ENCODE measurements at regions not wholly inside any gene's neighbourhood (a gene's known extent, or its start where the extent isn't known, plus 50 kb on each side); places are given as distances from the start of the nearest gene placed in this dataset.

- no peak for TF ChIP-seq EZH2phosphoT487 (IDR thresholded peaks at IDR 0.05)
- no peak for TF ChIP-seq EZH2 (IDR thresholded peaks at IDR 0.05)
- TF ChIP-seq, protein P1, sequence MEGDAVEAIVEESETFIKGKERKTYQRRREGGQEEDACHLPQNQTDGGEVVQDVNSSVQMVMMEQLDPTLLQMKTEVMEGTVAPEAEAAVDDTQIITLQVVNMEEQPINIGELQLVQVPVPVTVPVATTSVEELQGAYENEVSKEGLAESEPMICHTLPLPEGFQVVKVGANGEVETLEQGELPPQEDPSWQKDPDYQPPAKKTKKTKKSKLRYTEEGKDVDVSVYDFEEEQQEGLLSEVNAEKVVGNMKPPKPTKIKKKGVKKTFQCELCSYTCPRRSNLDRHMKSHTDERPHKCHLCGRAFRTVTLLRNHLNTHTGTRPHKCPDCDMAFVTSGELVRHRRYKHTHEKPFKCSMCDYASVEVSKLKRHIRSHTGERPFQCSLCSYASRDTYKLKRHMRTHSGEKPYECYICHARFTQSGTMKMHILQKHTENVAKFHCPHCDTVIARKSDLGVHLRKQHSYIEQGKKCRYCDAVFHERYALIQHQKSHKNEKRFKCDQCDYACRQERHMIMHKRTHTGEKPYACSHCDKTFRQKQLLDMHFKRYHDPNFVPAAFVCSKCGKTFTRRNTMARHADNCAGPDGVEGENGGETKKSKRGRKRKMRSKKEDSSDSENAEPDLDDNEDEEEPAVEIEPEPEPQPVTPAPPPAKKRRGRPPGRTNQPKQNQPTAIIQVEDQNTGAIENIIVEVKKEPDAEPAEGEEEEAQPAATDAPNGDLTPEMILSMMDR (IDR thresholded peaks at IDR 0.05) = no peak
- no peak for DNase-seq (ENCODE audit: low spot score)
- Mint-ChIP-seq H3K4me3 (no peak overlapping the region), H3K36me3 (no peaks in the 10 kb centered on the region), H3K4me1 (no peaks in the 10 kb centered on the region), H3K9me3 (no peaks in the 10 kb centered on the region), H3K27ac (no peak overlapping the region), H3K27me3 (ENCODE audit: insufficient read depth, low read depth) (no peaks in the 10 kb centered on the region)
- Histone ChIP-seq H3K4me2 (no peak overlapping the region), H4K20me1 (ENCODE audit: low read depth) (no peaks in the 10 kb centered on the region), H3K9me3 (ENCODE audit: low read depth) (no peaks in the 10 kb centered on the region), H3K9ac (no peak overlapping the region), H3F3A (ENCODE audit: low read depth) (no peaks in the 10 kb centered on the region), H3K36me3 (no peaks in the 10 kb centered on the region), H3K79me2 (ENCODE audit: low read depth) (no peaks in the 10 kb centered on the region), H3K27me3 (no peaks in the 10 kb centered on the region), H3K4me3 (no peak overlapping the region), H2AFZ (replicated peaks) (no peak overlapping the region), H3K27ac (no peak overlapping the region), H3K4me1 (no peaks in the 10 kb centered on the region)
Measured at GRCh38 chr4:141783770-141784169, 147.4 kb downstream of the IL15 start.

GRCh38 chr4:141786946-141787345, 150.6 kb downstream of the IL15 start:
- Histone ChIP-seq H3F3A (ENCODE audit: low read depth) (no peaks in the 10 kb centered on the region), H3K9ac (no peak overlapping the region), H4K20me1 (ENCODE audit: low read depth) (no peaks in the 10 kb centered on the region), H3K9me3 (ENCODE audit: low read depth) (no peaks in the 10 kb centered on the region), H3K4me3 (no peak overlapping the region), H3K79me2 (ENCODE audit: low read depth) (no peaks in the 10 kb centered on the region), H3K27ac (no peak overlapping the region), H2AFZ (replicated peaks) (no peak overlapping the region), H3K36me3 (no peaks in the 10 kb centered on the region), H3K4me2 (no peak overlapping the region), H3K4me1 (no peaks in the 10 kb centered on the region), H3K27me3 (no peaks in the 10 kb centered on the region)
- no peak for TF ChIP-seq EZH2phosphoT487 (IDR thresholded peaks at IDR 0.05)
- TF ChIP-seq, protein P1 (IDR thresholded peaks at IDR 0.05) = no peak
- no peak for TF ChIP-seq EZH2 (IDR thresholded peaks at IDR 0.05)
- Mint-ChIP-seq H3K4me3 (no peak overlapping the region), H3K4me1 (no peaks in the 10 kb centered on the region), H3K9me3 (no peaks in the 10 kb centered on the region), H3K27me3 (ENCODE audit: insufficient read depth, low read depth) (no peaks in the 10 kb centered on the region), H3K36me3 (no peaks in the 10 kb centered on the region), H3K27ac (no peak overlapping the region)
- no peak for DNase-seq (ENCODE audit: low spot score)

DNA sequence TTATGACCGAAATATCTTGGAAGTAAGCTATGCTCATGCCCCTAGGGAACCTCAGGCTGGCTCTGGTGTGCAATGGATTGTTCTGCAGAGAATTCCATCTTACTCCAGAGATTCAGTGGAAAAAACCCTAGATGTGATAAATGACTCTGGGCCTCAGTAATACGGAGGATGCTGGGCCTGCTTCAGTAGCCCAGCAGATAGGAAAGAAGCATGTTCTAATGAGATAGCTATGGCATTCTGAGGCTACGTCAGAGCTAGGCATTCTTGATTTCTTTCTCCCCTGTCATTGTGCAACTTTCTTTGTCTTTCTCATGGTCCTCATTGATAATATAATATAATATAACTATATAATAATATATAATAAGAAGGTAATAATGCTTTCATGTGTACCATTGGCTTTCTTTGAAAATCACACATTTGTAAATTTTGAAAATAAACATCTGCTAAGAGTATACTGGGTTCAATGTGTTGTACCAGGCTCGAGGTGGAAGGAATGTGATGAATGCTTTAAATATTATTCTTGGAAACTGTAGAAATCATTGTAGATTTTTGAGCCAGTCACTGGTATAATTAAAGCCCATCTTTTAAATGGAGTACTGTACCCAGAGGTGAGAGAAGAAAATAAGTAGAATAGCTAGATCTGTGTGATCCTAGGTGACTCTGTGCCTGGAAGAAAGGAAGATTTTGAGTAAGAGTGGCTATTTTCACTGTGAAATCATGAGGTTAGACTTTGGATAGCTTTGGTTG, 152.0 kb downstream of the IL15 start:
- Histone ChIP-seq H4K20me1 (ENCODE audit: low read depth) (no peaks in the 10 kb centered on the region), H3K9me3 (ENCODE audit: low read depth) (no peaks in the 10 kb centered on the region), H2AFZ (replicated peaks) (no peak overlapping the region), H3F3A (ENCODE audit: low read depth) (no peaks in the 10 kb centered on the region), H3K4me1 (no peaks in the 10 kb centered on the region), H3K36me3 (no peaks in the 10 kb centered on the region), H3K4me2 (no peak overlapping the region), H3K27me3 (no peaks in the 10 kb centered on the region), H3K4me3 (no peak overlapping the region), H3K79me2 (ENCODE audit: low read depth) (no peaks in the 10 kb centered on the region), H3K9ac (no peak overlapping the region), H3K27ac (no peak overlapping the region)
- no peaks in the 10 kb centered on the region for H3K9me3 Mint-ChIP-seq
- H3K27me3 Mint-ChIP-seq (ENCODE audit: insufficient read depth, low read depth) = no peaks in the 10 kb centered on the region
- DNase-seq (ENCODE audit: low spot score) = no peak
- no peak overlapping the region for H3K4me3 Mint-ChIP-seq
- no peaks in the 10 kb centered on the region for H3K4me1 Mint-ChIP-seq
- no peak overlapping the region for H3K27ac Mint-ChIP-seq
- TF ChIP-seq EZH2phosphoT487 (IDR thresholded peaks at IDR 0.05) = no peak
- TF ChIP-seq, protein P1 (IDR thresholded peaks at IDR 0.05) = no peak
- TF ChIP-seq EZH2 (IDR thresholded peaks at IDR 0.05) = no peak
- no peaks in the 10 kb centered on the region for H3K36me3 Mint-ChIP-seq
